ENCODE measurements at regions not wholly inside any gene's neighbourhood (a gene's known extent, or its start where the extent isn't known, plus 50 kb on each side); places are given as distances from the start of the nearest gene placed in this dataset.
"Not testable (repeated sequence)": the region's sequence is repeated elsewhere in the genome, so short reads cannot be mapped to it uniquely, and the experiment has no call there.

GRCh38 chr6:76764057-76764456 is 691.6 kb upstream of the IMPG1 start:
- no peak for DNase-seq

- no peak for DNase-seq
Measured at GRCh38 chr6:76752841-76753240, 680.4 kb upstream of the IMPG1 start.

DNA sequence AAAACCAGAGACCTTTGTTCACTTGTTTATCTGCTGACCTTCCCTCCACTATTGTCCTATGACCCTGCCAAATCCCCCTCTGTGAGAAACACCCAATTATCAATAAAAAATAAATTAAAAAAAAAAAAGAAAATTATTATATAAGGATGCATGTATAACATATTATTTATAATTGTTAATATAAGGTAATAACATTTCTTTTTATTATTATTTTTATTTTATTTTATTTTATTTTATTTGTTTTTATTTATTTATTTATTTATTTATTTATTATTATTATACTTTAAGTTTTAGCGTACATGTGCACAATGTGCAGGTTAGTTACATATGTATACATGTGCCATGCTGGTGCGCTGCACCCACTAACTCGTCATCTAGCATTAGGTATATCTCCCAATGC is 672.9 kb upstream of the IMPG1 start:
- not testable (repeated sequence) for DNase-seq

DNA sequence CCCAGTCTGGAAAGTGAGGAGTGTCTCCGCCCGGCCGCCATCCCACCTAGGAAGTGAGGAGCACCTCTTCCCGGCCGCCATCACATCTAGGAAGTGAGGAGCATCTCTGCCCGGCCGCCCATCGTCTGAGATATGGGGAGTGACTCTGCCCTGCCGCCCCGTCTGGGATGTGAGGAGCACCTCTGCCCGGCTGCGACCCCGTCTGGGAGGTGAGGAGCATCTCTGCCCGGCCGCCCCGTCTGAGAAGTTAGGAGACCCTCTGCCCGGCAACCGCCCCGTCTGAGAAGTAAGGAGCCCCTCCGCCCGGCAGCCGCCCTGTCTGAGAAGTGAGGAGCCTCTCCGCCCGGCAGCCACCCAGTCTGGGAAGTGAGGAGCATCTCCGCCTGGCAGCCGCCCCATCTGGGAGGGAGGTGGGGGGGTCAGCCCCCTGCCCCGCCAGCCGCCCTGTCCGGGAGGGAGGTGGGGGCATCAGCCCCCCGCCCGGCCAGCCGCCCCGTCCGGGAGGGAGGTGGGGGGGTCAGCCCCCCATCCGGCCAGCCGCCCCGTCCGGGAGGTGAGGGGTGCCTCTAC is 671.8 kb upstream of the IMPG1 start:
- DNase-seq = not testable (repeated sequence)

- DNase-seq = no peak
Measured at GRCh38 chr6:76742919-76743318, 670.5 kb upstream of the IMPG1 start.

DNA sequence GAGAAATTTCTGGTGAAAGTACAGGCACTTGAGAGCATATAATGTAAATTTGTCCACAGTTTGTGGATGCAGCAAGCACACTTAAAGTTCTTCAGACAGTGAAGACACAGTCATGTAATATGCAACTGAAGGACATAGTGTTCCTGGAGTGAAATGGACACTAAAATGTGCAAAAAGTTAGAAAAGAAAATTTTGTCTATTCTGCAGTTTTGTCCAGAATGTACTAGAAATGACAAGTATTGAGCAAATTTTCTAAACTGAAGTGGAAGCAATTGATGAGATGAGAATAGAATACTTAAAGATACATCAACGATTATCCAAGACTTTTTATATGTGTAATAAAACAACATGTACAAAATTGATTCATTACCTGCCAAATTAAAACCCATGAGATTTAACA is 647.0 kb upstream of the IMPG1 start:
- no peak for DNase-seq

GRCh38 chr6:76708641-76709331 is 636.3 kb upstream of the IMPG1 start:
- DNase-seq = no peak

DNA sequence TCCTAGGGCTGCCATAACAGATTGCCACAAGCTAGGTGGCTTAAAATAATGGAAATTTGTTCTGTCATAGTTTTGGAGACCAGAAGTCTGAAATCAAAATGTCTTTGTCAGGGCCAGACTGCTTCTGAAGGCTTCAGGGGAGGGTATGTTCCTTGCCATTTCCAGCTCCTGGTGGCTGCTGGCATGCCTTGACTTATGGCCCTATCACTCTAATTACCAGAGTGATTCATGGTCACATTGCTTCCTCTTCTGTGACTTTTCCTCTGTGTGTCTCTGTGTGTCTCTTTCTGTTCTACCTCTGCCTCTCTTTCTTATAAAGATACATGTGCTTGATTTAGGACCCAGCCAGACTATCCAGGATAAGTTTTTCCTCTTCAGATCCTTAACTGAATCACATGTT is 635.2 kb upstream of the IMPG1 start:
- DNase-seq = no peak

DNA sequence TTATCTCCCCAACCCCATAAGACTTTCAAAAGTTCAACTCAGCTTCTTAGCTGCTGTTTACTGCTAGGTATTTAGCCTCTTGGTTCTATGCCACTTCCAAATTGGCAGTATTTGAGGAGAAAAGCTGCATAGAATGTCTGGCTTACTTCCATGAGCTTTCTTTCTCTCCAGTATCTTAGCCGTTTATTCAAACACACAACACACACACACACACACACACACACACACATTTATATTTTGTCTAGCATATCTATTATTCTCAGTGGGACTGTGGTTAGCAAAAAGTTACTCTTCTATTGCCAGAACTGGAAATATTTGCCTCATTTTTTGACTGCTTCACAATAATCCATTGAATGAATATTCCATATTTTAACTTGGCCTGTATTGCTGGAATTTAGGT is 634.2 kb upstream of the IMPG1 start:
- no peak for DNase-seq

GRCh38 chr6:76706086-76706485 is 633.6 kb upstream of the IMPG1 start:
- no peak for DNase-seq

GRCh38 chr6:76703786-76704185 is 631.3 kb upstream of the IMPG1 start:
- DNase-seq = no peak

- DNase-seq = no peak
Measured at GRCh38 chr6:76703285-76703684, 630.8 kb upstream of the IMPG1 start.

GRCh38 chr6:76702187-76702586 is 629.7 kb upstream of the IMPG1 start:
- no peak for DNase-seq

- no peak for DNase-seq
Measured at GRCh38 chr6:76701610-76702009, 629.1 kb upstream of the IMPG1 start.

DNA sequence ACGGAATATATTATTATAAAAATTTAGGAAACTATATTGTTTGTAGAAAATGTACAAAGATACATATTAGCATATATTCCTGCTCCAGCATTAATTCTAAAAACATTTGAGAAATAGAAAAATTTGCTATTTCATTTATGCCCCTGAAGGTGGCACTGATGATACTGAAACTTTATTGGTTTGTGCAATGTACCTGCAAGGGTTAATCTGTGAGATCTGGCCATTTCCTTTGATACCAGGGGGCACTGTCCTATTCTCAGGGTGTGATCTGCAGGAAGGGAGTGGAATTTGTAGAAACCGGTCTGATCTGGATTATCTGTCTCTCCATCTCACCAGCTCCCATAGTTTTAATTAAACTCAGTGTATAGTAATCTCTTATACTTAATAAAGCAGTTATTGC is 625.1 kb upstream of the IMPG1 start:
- DNase-seq = no peak

GRCh38 chr6:76694795-76695194 is 622.3 kb upstream of the IMPG1 start:
- DNase-seq = no peak

GRCh38 chr6:76684875-76685274 is 612.4 kb upstream of the IMPG1 start:
- DNase-seq = peak; percentile 10

DNA sequence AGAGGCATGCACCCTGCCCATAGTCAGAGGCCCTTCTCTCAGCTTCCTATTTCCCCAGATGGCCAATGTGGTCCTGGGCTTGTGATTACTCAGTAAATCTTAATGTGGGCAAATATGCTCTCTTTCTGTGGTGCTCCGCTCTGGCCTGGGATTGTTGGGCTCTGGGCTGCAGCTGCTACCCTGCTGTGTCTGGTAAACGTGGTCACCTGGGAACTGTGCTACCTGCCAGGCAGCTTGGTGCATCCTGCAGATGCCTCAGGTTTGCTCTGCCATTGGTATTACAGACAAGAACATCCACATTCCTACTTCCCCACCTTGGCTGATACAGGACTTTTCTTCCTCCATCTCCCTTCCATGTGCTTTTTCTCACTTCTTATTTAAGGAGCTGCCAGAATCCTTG is 611.5 kb upstream of the IMPG1 start:
- peak; percentile 7 for DNase-seq

GRCh38 chr6:76682842-76683241 is 610.4 kb upstream of the IMPG1 start:
- peak; percentile 26 for DNase-seq

GRCh38 chr6:76681781-76682180 is 609.3 kb upstream of the IMPG1 start:
- no peak for DNase-seq

DNA sequence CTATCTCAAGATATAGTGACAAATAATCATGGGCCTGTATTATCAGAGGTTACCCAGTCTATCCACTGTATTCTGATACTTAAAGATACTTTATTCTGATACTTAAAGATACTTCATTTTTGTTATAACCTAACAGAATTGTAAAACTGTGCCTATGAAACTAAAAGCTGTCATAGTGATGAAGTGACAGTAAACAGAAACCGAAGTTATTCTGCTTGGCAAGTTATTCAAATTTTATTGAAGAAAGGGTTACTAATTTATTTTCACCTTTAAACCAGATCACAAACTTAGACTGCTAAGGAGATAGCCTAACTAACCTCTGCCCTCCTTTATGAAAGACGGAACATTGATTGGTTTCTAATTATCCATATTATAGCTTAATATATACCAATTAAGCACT is 604.6 kb upstream of the IMPG1 start:
- no peak for DNase-seq

DNA sequence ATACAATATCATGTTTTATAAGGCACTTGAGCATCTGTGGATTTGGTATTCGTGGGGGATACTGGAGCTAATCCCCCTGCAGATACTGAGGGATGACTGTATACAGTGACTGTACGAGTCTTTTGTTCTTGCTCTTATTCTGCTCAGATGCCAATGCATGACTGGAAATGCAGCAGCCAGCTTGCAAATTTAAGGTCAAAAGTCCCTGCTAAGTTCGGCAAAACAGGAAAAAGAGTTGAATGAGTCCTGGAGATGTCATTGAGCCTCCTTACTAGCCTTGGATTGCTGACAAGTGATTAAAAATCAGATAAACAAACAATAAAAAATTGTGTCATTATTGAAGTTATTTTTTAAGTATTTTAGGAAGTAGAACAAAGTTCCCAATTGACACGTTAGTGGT is 599.3 kb upstream of the IMPG1 start:
- DNase-seq = no peak

DNA sequence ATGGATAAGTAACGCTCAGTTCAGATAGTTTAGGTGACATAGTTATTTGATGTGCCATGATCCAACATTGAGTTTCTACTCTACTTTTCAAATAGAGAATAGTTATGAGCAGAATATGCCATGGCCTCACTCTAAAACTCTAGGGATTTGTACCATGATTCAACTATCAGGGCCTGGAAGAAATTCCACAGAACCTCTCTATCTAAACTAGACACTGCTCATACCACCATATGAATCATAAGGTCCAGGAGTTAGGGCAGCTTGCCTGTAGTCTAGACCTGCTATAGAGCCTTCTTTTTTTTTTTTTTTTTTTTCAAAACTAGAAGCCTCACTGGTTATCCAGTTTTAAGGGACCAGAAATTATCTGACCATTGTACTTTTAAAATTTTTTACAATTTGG is 571.8 kb upstream of the IMPG1 start:
- DNase-seq = no peak

DNA sequence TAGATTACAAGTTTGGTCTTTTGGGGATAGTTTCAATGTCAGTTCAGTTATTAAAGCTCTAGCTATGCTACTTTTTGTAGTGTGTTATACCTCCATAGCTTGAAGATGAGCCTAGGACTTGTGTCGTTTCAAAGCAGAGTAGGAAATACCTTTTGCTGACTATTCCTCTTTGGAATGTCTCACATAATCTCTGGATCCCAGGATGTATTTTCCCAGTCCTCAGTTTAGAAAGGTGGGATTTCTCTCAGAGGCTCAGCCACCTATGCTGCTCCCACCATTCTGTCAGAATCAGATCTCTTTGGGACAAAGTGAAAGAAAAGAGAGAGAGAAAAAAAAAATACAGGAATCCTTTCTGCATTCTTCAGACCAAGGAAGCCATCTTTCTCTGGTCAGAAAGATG is 567.5 kb upstream of the IMPG1 start:
- DNase-seq = no peak

- no peak for DNase-seq
Measured at GRCh38 chr6:76634695-76635094, 562.2 kb upstream of the IMPG1 start.
